Calu3 (cell line): ENCODE measurements at regions not wholly inside any gene's neighbourhood (a gene's known extent, or its start where the extent isn't known, plus 50 kb on each side); places are given as distances from the start of the nearest gene placed in this dataset.
"Not testable (repeated sequence)": the region's sequence is repeated elsewhere in the genome, so short reads cannot be mapped to it uniquely, and the experiment has no call there.

Experiments used
- BruUV-seq: library from RNA; stranded (reverse); fragments of 400-500 nt; replicated peaks from 2 replicates; lab custom pipeline; 2021; lab: Mats Ljungman, UMichigan
- CTCF ChIA-PET: fragments of 300-600 bp; sonication (Branson Sonifier 250); formaldehyde crosslinking; loops from one replicate; lab custom pipeline; 2022; ENCODE audit warnings: antibody characterized with exemption; lab: Charles Lee
- DNase-seq: peaks from one replicate; pipeline ENCODE4 v3.0.0; 2022
- H3K27ac Mint-ChIP-seq: one replicate; pipeline ENCODE4 v1.8.0; 2022; ENCODE audit warnings: mixed read lengths; ENCODE audit not compliant: unreplicated experiment
- H3K27me3 Mint-ChIP-seq: one replicate; pipeline ENCODE4 v1.8.0; 2022; ENCODE audit warnings: mixed read lengths; ENCODE audit not compliant: unreplicated experiment
- H3K36me3 Mint-ChIP-seq: one replicate; pipeline ENCODE4 v1.8.0; 2022; ENCODE audit warnings: mild to moderate bottlenecking, moderate library complexity, mixed read lengths; ENCODE audit not compliant: insufficient read depth, unreplicated experiment
- H3K4me1 Mint-ChIP-seq: one replicate; pipeline ENCODE4 v1.8.0; 2022; ENCODE audit warnings: mild to moderate bottlenecking, low read depth, mixed read lengths; ENCODE audit not compliant: unreplicated experiment
- H3K4me3 Mint-ChIP-seq: one replicate; pipeline ENCODE4 v1.8.0; 2022; ENCODE audit warnings: mild to moderate bottlenecking, low read depth, moderate library complexity, mixed read lengths; ENCODE audit not compliant: unreplicated experiment
- H3K9me3 Mint-ChIP-seq: one replicate; pipeline ENCODE4 v1.8.0; 2022; ENCODE audit warnings: low read depth, mixed read lengths; ENCODE audit not compliant: unreplicated experiment
- intact Hi-C: fragments of 100-400 bp; cut with micrococcal nuclease; formaldehyde crosslinking; loops from one replicate; pipeline ENCODE4 v1.10.0; 2022; ENCODE audit not compliant: unreplicated experiment

GRCh38 chr5:176103083-176103482 lies 135.0 kb upstream of the THOC3 start:
- H3K4me1 Mint-ChIP-seq, H3K27me3 Mint-ChIP-seq, intact Hi-C loops, BruUV-seq, DNase-seq, H3K36me3 Mint-ChIP-seq, CTCF ChIA-PET, H3K4me3 Mint-ChIP-seq, H3K9me3 Mint-ChIP-seq, H3K27ac Mint-ChIP-seq: not testable (repeated sequence)

GRCh38 chr5:176112888-176113287 lies 125.3 kb upstream of the SIMC1 start:
- H3K9me3 Mint-ChIP-seq, H3K36me3 Mint-ChIP-seq, DNase-seq, H3K4me3 Mint-ChIP-seq, CTCF ChIA-PET, H3K27ac Mint-ChIP-seq, H3K27me3 Mint-ChIP-seq, BruUV-seq, intact Hi-C loops, H3K4me1 Mint-ChIP-seq: not testable (repeated sequence)

DNA sequence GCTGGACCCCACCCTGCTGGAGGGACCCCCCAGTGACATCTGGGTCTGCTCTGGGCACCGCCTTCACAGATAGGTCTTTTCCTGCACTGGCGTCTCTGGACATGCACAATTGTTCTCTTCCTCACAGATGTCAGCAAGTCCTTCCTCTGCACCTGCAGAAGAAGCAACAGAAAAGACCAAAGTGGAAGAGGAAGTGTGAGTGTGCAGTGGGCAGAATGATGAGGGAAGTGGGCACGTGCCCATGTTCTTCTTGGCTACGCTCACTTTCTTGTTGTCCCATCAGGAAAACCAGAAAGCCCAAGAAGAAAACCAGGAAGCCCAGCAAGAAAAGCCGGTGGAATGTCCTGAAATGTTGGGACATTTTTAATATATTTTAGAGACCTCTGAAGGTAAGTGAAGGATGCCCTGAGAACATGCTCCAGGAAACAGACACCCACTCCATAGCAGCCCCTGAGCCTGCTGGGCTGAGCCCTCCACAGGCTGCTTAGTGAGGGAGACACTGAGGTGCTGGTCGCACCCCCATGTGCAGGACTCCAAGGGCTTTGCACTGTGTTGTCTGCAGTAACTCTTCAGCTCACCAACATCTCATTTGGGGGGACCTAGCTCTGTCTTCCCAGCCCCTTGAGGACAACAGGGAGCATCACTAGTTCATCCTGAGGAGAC lies 124.4 kb upstream of the SIMC1 start:
- BruUV-seq, H3K36me3 Mint-ChIP-seq, intact Hi-C loops: not testable (repeated sequence)

DNA sequence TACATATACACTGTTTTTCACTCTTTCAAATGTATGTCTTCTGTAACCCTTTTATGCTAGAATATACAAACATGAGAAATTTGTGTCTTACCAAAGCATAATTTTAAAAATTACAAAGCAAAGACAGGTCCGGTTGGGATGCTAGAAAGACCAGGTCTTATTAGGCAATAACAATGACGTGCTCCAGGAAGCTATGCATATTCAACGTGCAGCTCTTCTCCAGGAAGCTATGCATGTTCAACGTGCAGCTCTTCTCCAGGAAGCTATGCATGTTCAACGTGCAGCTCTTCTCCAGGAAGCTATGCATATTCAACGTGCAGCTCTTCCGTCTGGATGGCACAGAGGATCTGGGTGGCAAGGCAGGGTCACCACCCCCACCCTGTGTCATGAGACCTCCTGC lies 123.4 kb upstream of the SIMC1 start:
- H3K4me1 Mint-ChIP-seq, BruUV-seq, H3K27me3 Mint-ChIP-seq, H3K36me3 Mint-ChIP-seq, CTCF ChIA-PET, H3K4me3 Mint-ChIP-seq, intact Hi-C loops, DNase-seq, H3K27ac Mint-ChIP-seq, H3K9me3 Mint-ChIP-seq: not testable (repeated sequence)

More for the DNA sequence above, 124.4 kb upstream of the SIMC1 start:
- DNase-seq, H3K4me3 Mint-ChIP-seq, H3K4me1 Mint-ChIP-seq, H3K27me3 Mint-ChIP-seq, H3K9me3 Mint-ChIP-seq, CTCF ChIA-PET, H3K27ac Mint-ChIP-seq: not testable (repeated sequence)

DNA sequence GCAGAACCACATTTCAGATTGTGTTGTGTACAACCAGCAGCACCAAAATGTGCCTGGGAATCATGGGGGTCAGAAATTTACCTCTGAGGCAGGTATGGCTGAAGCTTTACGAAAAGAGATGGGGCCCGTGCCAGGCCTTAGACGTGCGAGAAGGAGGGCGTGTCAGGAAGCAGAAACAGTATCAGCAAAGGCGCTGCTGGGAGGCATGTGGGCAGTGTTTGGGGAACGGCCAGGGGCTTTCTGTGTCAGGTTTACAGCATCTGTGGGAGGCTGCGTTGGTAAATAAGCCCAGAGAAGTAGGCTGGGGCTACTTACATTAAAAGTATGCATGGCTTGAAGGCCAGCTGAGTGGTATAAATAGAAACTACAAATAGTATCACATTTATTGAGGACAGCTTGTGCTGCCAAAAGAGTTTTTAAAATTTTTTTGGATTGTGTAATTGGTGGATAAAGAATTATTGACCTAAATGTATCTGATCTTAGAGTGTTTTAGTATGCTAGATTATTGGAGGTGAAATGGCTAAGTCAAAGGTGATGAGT lies 120.5 kb upstream of the SIMC1 start:
- CTCF ChIA-PET, H3K27me3 Mint-ChIP-seq, H3K36me3 Mint-ChIP-seq, H3K4me1 Mint-ChIP-seq, H3K27ac Mint-ChIP-seq, BruUV-seq, DNase-seq, H3K4me3 Mint-ChIP-seq, H3K9me3 Mint-ChIP-seq, intact Hi-C loops: not testable (repeated sequence)

- H3K4me3 Mint-ChIP-seq, intact Hi-C loops, CTCF ChIA-PET, H3K27ac Mint-ChIP-seq, H3K4me1 Mint-ChIP-seq, DNase-seq, H3K9me3 Mint-ChIP-seq, BruUV-seq, H3K27me3 Mint-ChIP-seq, H3K36me3 Mint-ChIP-seq: not testable (repeated sequence)
These were observed 115.9 kb upstream of the SIMC1 start for GRCh38 chr5:176122361-176122760.

- H3K27me3 Mint-ChIP-seq, CTCF ChIA-PET, H3K27ac Mint-ChIP-seq, intact Hi-C loops, H3K9me3 Mint-ChIP-seq, DNase-seq, H3K4me1 Mint-ChIP-seq, BruUV-seq, H3K36me3 Mint-ChIP-seq, H3K4me3 Mint-ChIP-seq: not testable (repeated sequence)
These were observed 114.1 kb upstream of the SIMC1 start for GRCh38 chr5:176124120-176124519.
